Osteoblast (primary cell): ENCODE measurements at regions not wholly inside any gene's neighbourhood (a gene's known extent, or its start where the extent isn't known, plus 50 kb on each side); places are given as distances from the start of the nearest gene placed in this dataset.
"Not testable (repeated sequence)": the region's sequence is repeated elsewhere in the genome, so short reads cannot be mapped to it uniquely, and the experiment has no call there.

ENCODE experiments used
- DNase-seq: peaks from one replicate; pipeline ENCODE4 v3.0.0; 2011; ENCODE audit warnings: low spot score, mixed read lengths; ENCODE audit not compliant: insufficient read length; ENCODE audit errors: missing footprints
- H2AFZ ChIP-seq: 2 replicates; pipeline ENCODE4 v1.6.0; 2011; ENCODE audit warnings: mild to moderate bottlenecking, low read length
- H3K27ac ChIP-seq: 2 replicates; pipeline ENCODE4 v1.5.1; 2011; ENCODE audit warnings: mild to moderate bottlenecking, low read depth, low read length, moderate library complexity
- H3K27me3 ChIP-seq: 2 replicates; pipeline ENCODE4 v1.6.0; 2012; ENCODE audit warnings: mild to moderate bottlenecking, control low read depth, inconsistent platforms, low read length, moderate library complexity; ENCODE audit not compliant: insufficient read depth
- H3K36me3 ChIP-seq: 2 replicates; pipeline ENCODE4 v1.5.1; 2011; ENCODE audit warnings: mild to moderate bottlenecking, low read length, control low read depth, moderate library complexity; ENCODE audit not compliant: insufficient read depth
- H3K4me1 ChIP-seq: 2 replicates; pipeline ENCODE4 v1.5.1; 2011; ENCODE audit warnings: mild to moderate bottlenecking, low read length, control low read depth, moderate library complexity; ENCODE audit not compliant: insufficient read depth
- H3K4me2 ChIP-seq: 2 replicates; pipeline ENCODE4 v1.6.0; 2011; ENCODE audit warnings: mild to moderate bottlenecking, low read length; ENCODE audit not compliant: insufficient read depth
- H3K4me3 ChIP-seq: fragments of 200-600 bp; sonication (generic); 3 replicates; pipeline ENCODE4 v1.5.1; 2012; ENCODE audit warnings: mild to moderate bottlenecking, low read length, inconsistent platforms; ENCODE audit not compliant: insufficient read depth
- H3K79me2 ChIP-seq: 2 replicates; pipeline ENCODE4 v1.6.0; 2012; ENCODE audit warnings: mild to moderate bottlenecking, low read length, control low read depth, inconsistent platforms; ENCODE audit not compliant: insufficient read depth
- H3K9me3 ChIP-seq: 2 replicates; pipeline ENCODE4 v1.5.1; 2011; ENCODE audit warnings: low read depth, low read length, control low read depth
- H4K20me1 ChIP-seq: 2 replicates; pipeline ENCODE4 v1.6.0; 2012; ENCODE audit warnings: mild to moderate bottlenecking, low read length, control low read depth; ENCODE audit not compliant: insufficient read depth
- TF ChIP-seq, protein P1 (sequence below): IDR thresholded peaks from 2 replicates; pipeline ENCODE4 v1.5.1; 2011; ENCODE audit warnings: mild to moderate bottlenecking, low read depth, low read length, moderate library complexity; ENCODE audit errors: extremely low read depth

DNA sequence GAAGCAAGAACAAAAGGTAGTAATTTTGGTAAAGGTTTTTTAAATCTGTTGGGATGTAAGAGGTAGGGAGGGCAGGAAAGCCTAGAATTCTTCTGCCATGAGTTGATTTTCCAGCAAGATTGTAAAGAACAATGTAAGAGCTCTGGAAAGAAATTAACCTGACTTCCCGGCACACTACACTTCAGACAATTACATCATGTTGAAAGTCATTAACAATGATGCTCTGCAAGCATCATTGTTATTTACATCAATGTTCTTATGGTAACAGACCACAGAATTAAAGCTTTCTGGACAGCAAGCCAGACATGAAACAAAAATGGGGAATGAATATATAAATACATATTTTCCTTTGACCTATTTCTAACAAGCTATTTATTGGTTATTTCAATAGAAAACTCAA, 342.2 kb downstream of the CEP170 start:
- H4K20me1 ChIP-seq, H3K36me3 ChIP-seq, H2AFZ ChIP-seq, DNase-seq, H3K79me2 ChIP-seq, H3K4me2 ChIP-seq, H3K27me3 ChIP-seq, H3K4me3 ChIP-seq, H3K9me3 ChIP-seq, H3K4me1 ChIP-seq, H3K27ac ChIP-seq: not testable (repeated sequence)

DNA sequence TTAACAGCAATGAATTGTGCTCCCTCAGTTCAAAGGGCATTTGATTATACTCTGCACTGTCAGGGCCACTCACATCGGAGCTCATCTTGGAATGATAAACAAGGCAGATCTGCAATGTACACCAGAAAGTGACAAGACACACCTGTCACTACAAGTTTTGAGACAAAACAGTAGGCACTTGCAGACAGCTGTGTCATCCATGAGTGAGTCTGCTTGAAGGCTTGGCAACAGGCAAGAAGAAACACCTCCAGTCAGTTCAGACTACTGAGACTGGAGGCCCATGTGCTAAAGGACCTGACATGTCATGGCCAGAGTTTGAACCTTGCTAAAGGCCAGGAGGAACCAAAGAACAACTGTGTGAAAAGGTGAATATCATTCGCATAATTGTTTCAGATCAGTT, 354.5 kb downstream of the CEP170 start:
- not testable (repeated sequence) for H2AFZ ChIP-seq, H3K4me1 ChIP-seq, H3K36me3 ChIP-seq, H3K79me2 ChIP-seq, DNase-seq, H4K20me1 ChIP-seq, H3K27ac ChIP-seq, H3K9me3 ChIP-seq, H3K4me2 ChIP-seq, H3K4me3 ChIP-seq, H3K27me3 ChIP-seq

DNA sequence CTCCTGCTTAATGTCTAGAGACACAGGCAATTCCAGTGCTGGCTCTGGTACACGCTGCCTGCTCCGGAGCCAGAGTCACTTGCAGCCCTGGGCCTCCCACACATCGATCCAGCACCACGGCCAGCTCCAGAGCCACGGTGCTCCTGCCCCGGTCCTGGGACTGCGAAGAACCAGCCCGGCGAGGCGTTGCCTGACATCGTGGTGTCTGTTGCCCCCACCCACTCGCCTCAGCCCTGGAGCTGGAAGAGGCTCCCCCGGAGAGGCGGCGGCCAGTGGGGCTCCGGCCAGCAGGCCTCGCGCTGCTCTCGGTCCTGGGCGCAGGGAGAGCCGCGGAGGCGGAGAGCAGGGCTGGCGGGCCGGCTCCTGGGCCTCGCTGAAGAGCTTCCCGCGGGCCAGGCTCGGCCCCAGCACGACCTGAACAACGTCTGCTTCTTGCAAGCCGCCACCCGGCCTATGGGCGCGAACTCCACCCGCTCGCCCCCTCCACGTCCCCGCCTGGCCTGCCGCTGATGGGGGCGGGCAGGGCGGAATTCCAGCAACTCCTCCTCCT, 364.8 kb downstream of the CEP170 start:
- DNase-seq = no peak
- H3K4me3 ChIP-seq = no peak overlapping the region
- TF ChIP-seq, protein P1, sequence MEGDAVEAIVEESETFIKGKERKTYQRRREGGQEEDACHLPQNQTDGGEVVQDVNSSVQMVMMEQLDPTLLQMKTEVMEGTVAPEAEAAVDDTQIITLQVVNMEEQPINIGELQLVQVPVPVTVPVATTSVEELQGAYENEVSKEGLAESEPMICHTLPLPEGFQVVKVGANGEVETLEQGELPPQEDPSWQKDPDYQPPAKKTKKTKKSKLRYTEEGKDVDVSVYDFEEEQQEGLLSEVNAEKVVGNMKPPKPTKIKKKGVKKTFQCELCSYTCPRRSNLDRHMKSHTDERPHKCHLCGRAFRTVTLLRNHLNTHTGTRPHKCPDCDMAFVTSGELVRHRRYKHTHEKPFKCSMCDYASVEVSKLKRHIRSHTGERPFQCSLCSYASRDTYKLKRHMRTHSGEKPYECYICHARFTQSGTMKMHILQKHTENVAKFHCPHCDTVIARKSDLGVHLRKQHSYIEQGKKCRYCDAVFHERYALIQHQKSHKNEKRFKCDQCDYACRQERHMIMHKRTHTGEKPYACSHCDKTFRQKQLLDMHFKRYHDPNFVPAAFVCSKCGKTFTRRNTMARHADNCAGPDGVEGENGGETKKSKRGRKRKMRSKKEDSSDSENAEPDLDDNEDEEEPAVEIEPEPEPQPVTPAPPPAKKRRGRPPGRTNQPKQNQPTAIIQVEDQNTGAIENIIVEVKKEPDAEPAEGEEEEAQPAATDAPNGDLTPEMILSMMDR = no peak

DNA sequence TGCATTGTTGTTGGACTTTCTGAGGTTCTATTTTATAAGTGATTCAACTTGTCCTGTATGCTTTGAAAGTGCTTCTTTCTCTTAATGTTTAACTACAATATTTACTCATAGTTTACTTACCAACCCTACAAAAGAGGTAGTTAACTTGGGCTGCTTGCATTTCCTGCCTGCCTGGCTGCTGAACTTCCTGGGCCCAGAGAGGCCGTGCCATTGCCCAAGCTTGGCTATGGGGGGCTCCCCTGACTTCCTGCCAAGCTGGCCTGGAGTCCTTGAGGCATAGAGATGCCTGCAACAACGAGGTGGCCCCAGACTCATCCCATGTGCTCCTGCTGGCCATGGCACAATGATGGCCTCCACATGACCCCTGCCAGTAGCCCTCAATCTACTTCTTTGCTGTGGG, 361.6 kb upstream of the PLD5 start:
- H3K79me2 ChIP-seq = no peaks in the 10 kb centered on the region
- H3K4me3 ChIP-seq = no peak overlapping the region

More for the DNA sequence above, 364.8 kb downstream of the CEP170 start:
- Histone ChIP-seq H3K9me3 (no peaks in the 10 kb centered on the region), H3K79me2 (no peaks in the 10 kb centered on the region), H4K20me1 (no peaks in the 10 kb centered on the region), H3K27ac (no peak overlapping the region), H3K4me1 (no peaks in the 10 kb centered on the region), H3K4me2 (no peak overlapping the region), H3K36me3 (no peaks in the 10 kb centered on the region), H3K27me3 (no peaks in the 10 kb centered on the region), H2AFZ (no peak overlapping the region)

DNA sequence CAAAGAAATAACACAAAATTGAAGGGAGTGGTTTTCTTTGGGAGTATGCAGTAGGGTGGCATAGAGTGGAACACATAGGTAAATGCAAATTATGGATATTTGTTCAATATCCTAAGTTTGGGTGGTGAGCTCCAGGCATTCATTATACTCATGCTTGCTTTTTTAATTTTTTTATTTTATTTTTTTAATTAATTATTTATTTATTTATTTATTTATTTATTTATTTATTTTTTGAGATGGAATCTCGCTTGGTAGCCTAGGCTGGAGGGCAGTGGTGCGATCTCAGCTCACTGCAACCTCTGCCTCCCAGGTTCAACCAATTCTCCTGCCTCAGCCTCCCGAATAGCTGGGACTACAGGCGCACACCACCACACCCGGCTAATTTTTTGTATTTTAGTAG, 355.5 kb upstream of the PLD5 start:
- not testable (repeated sequence) for H3K4me3 ChIP-seq, H3K36me3 ChIP-seq, H3K27me3 ChIP-seq, H3K9me3 ChIP-seq, H3K79me2 ChIP-seq, H3K27ac ChIP-seq, H3K4me2 ChIP-seq, DNase-seq, H4K20me1 ChIP-seq, H2AFZ ChIP-seq, H3K4me1 ChIP-seq

More for the DNA sequence above, 361.6 kb upstream of the PLD5 start:
- H3K9me3 ChIP-seq = no peaks in the 10 kb centered on the region
- no peaks in the 10 kb centered on the region for H3K4me1 ChIP-seq
- no peak for DNase-seq
- H3K27me3 ChIP-seq = no peaks in the 10 kb centered on the region
- TF ChIP-seq, protein P1 = no peak
- no peak overlapping the region for H3K27ac ChIP-seq
- no peaks in the 10 kb centered on the region for H4K20me1 ChIP-seq
- H2AFZ ChIP-seq = no peak overlapping the region
- H3K36me3 ChIP-seq = no peaks in the 10 kb centered on the region
- no peak overlapping the region for H3K4me2 ChIP-seq
